HT-29 (cell line): ENCODE measurements at regions not wholly inside any gene's neighbourhood (a gene's known extent, or its start where the extent isn't known, plus 50 kb on each side); places are given as distances from the start of the nearest gene placed in this dataset.

Source experiments
- DNase-seq: peaks from one replicate; pipeline ENCODE4 v3.0.0-alpha.2; 2015; ENCODE audit warnings: low spot score

DNA sequence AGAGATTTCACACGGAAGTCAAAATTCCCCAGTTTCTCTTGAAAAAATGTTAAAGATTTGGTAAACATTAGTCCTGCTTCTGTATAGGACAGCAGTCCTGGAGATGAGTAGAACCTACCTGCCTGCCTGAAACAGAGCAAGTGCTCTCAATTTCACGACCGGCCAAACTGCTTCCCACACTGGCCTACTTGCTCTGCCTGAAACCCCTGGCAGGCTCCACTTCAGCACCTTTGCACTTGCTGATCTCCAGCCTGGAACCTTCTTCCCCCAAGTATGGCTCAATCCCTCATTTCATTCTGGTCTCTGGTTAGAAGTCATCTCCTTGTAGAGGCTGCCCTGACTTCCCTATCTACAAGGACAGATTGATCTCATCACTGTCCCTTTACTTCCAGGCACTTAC, 271.4 kb downstream of the DLEU7 start:
- DNase-seq = no peak

DNA sequence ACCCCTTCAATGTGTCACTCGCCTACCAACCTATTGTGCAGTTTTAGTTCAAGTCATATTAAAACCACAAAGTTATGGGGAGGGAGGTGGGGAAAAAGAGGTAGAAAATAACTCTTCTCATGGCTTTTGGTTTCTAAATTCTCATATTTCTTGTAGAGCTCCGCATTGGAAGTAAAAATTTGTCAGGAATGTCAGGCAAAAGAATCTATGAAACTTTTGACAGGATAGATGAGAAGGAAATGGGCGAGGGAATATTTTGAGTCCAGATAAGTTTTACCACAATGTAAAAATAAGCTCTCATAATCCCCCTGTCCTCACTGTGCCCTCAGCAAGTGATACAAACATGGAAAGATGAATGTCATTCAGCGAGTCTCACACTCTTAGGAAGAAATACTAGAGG, 270.4 kb downstream of the DLEU7 start:
- no peak for DNase-seq

DNA sequence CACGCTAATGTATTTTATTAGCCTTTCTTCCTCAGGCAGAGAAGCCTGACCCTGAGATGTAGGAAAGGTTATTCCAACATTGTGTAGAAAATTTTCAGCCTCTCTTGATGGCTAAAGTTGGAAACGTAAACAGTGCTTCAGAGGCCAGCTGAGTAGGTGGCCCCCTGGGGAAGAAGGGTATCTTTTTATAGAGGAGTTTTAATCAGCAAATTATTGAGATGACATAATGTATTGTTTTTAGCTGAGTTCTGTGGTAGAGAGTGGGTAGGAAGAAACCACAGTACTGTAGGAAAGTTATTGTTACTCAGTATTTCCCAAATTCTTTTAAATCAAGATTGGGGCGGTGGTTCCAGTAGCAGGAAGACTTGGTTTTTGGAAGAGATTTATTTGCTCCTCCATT, 268.8 kb downstream of the DLEU7 start:
- DNase-seq = no peak

DNA sequence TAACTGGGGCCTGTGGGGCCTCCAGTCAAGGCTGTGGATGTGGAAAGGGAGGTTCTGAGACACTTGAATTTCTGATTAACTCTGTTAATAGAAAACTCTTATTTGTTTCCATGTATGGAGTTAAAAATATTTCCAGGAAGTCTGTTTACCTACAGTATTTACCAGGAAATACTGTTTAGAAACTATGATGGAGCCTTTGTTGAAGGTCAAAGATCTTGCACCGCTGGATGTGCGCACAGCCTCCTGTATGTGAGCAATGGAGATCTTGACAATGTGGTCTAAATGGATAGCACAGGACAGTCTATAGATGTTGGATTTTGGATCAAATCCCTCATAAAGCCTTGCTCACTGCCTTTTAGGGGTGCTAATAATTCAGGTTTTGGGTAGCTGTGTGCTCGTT, 268.4 kb downstream of the DLEU7 start:
- peak; percentile 30 for DNase-seq

DNA sequence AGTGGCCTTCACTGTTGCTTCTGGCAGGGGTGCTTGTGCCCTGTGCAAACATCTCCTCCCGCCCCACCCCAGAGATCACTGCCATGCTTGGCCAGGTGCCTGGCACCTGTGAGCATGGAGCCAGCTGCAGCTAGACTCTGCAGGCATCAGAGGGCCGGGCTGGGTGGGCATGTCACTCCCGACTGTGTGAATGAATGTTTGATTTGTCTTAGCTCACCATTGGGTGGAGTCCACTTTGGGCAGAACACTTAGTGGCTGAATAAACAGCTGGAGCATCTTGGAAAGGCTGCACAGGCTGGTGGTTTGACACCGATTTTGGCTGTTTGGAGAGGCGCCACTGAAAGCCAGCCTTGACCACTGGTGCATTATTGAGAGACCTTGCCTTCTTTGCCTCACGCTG, 267.3 kb downstream of the DLEU7 start:
- DNase-seq = peak; percentile 93

DNA sequence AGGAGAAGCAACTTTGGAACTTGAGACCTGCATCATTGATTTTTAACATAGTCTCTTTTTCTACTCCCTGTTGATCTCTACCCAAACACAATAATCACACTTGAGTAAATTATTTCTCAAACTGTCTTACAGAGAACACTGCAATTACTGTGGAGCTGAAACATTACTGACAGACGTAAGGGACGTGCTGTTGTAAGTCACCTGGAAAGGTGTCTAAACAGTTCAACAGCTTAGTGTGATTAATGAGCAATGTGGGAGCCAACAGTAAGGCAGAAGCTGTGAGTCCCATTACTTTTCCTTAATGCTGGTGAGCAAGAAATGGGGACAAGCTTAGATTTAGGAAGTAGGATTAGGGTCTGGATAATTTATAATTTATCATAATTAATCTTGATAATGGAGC, 265.7 kb downstream of the DLEU7 start:
- DNase-seq = no peak

DNA sequence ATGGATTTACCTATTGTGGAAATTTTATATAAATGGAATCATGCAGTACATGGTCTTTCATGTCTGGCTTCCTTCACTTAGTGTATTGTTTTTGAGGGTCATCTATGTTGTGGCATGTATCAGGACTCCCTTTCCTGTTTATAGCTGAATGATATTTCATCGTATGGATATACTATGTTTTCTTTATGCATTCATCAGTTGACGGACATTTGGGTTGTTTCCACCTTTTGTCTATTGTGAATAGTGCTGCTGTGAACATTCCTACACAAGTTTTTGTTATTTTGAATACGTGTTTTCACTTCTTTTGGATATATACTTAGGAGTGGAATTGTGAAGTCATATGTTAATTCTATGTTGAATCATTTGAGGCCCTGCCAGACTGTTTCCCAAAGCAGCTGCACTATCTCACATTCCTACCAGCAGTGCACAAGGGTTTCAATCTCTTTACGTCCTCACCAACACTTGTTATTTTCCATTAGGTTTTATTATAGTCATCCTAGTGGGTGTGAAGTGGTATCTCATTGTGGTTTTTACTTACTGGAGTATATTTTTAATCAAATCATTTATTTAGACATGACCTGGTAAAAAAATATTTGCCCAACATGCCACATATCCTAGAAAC, 262.7 kb downstream of the DLEU7 start:
- DNase-seq = no peak

DNA sequence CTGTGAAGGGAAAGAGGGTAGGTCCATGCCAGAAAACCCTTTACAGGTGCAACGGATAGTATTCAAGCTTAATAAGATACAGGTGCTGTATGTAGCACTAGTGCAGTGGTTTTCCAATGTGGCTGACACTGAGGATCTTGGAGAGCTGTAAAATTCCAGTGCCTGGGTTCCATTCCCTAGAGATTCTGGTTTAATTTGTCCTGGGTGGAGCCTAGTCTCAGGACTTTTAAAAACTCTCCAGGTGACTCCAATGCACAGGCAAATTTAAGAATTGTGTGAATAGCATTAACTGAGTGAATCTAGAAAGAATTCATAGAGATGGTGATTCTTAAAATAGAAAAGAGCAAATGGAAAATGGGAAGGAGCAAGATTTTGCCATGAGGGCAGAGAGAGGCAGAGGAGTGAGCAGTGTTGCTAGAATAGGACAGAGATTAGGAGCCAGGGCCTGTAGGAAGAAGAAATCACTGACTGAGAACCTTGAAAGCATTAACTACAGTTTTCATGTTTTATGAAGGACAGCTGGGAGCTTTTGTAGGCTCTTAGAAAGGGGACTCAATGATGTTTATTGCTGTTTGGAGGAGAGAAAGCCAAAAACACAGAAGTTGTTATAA, 261.8 kb downstream of the DLEU7 start:
- no peak for DNase-seq

DNA sequence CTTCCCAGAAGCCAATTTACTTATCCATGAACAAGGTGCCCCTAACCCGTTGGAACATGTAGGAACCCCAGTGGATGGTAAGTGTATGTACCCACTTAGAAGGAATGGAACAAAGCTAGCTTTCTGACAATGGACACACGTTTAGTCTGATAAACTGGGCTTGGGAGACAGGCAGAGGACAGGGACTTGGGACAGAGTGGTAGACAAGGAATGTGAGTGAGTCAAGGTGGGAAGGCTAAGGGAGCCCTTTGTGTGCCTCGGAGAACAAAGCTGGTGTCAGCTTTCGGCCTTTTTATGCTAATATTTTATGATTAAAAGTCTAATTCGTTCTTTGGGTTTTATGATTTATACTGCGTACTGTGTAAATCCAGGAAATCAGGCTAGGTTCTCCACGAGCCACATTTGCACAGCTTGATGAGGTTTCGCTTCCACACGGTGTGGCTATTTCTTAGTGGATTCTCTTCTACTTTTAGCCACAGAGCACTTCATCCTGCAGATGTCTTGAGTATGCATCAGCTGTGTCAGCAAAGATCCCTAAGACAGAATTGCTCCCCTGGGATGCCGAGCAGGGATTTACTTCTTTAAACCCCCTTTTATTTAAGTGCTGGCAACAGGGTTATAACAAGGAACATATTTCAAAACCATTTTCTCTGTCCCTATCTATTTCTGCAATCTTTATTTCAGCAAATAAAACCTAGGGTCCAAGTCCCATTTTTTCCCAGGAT, 258.5 kb downstream of the DLEU7 start:
- no peak for DNase-seq

DNA sequence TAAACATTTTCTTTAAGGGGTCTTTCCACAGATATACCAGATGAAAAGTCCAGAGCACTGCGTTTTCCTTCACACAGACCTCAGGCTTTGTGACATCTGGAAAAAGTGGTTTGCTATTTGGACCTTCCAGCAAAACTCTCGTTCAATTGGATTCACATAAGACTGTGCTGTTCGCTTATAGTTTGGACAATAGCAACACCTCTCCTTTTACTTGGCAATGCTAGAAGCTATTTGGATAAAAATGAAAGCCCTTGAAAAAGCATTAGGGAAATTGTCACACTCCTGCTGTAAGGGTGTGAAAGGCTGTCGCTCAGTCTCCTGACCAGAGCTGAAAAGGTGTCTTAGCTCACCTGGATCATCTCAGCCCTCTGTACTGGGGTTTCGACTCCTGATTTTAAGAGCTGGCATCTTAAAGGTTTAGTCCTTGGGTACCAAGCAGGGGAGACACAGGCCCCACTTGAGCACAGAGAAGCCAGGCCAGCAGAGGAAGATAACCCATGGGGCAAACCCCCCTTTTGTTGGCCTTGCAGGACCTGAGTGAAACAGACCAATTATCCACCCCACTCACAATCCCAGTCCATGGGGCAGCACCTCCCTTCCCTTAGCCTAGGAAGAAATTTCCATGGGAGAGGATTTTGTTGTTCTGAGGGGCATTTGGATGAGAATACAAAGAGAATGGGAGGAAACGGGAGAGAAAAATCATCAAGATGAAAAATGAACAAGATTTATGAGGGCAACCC, 257.6 kb downstream of the DLEU7 start:
- DNase-seq = no peak

DNA sequence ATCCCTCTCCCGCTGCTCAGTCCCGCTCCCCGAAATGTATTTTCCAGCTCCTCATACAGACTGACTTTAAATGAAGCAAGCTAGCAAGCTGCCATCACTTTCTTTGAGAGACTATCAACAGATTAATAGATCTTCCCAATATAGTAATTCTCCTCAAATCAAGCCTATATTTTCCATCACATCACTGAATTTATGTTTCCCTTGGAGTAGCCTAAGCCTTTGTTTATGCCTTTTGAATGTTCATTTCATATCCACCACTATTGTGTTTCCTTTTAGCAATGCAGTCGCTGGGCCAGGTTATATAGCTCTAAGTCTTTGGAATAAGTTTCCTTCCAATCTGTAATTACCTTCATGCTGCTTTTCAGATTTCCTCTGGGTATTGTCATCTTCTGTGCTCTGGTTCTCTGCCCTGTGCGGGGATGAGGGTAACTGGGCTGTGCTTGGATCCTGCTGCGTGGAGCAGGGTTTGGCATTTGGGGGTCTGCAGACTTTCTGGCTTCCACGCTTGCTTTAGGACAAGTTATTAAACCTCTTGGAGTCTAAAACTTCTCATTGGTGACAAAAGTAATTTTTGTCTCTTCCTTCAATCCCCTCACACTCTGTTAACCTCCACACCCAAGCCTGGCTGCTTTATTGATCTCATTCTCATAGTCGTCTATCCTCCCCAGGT, 256.9 kb downstream of the DLEU7 start:
- no peak for DNase-seq

DNA sequence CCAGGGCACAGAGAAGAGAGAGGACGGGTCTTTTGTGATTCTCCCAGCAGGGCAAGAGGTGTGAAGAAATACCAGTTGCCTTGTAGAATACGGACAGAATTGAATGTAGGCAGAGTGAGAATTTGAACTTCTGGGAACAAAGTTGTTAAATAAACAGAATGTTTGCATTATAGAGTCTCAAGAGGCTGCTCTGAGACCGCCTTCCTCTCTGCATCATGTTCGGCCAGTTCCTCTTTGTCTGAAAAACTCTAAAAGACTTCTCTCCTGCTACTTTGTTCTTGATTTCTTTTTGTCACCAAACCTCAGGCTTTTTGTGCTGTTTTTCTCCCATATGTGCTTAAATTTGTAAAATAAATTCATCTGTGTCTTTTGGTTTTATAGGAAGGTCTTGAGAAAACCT, 256.4 kb downstream of the DLEU7 start:
- DNase-seq = no peak

DNA sequence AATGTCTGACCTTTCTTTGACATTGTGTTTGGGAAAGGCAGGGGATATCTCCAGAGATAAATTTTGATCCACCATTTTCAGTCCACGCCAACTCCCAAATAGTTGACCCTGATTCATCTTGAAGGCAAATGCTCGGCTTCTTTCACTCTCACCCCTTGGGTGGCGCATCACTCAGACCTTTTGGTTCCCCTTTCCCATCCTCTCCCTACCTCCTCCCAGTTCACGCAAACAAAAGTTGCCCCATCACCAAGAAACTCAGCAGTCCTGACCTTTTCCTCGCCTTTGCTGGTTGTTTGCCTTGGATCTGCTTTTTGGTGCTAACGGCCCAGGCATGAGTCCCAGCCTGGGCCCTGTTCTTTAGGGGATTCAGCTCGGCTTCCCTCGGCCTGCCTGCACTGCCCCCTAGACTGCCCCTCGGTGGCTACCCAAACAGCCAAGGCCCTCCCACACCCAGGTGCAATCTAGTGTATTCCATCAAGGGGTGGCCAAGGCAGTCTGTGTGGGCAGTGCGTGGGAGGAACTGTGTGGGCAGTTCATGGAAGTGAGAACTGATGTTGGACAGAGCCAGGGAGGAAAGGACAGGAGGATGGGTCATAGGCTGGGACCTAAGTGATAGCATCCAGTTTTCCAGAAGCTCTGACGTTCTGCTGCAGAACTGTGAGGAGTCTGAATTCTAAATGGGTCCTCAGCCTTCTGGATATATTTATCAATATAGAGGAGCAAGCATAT, 255.7 kb downstream of the DLEU7 start:
- DNase-seq = no peak

DNA sequence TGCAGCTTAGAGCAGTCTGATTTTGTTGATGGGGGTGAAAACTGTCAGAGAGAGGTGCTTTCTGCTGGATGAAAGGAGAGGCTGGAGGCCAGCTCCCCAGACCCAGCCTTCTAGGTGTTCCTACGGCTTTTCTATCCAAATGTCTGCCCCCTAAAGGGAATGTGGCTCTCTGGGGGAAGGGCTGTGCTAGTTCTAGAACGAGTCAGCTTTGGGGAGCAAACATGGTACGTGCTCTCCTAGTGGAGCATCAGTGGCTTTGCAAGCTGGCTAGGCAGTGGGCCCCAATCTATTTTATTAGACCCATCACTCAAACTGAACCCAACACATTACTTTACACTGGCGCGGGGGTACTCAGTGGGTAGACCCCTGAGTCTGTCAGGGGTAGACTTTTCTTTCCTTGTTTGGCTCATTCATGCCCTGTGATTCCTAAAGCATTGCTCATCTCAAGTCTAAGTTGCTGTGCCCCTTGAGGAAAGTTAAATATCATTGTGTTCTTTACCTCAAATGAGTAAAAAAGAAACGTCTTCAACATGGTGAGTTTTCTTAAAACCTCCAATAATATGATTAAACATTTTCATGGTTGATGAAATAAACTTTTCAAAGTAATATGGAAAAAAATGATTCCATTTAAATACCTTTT, 254.9 kb downstream of the DLEU7 start:
- no peak for DNase-seq

DNA sequence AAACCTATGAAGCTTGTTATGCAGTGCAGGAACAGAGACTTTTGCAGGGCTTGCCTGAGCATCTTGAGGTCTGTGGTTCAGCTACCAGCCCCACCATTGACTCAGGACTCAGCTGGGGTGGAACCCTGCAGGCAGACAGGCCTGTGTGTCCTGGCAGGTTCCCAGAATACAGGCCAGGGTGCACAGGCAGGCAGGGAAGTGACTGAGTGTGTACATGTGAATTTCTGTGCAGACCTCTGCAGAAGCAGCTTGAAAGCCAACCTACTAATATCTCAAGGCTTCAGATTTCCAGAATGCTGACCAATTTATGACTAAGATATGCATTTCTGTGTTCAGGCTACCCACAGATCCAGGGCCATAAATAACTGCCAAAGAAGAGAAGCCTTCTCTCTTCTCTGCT, 254.4 kb downstream of the DLEU7 start:
- DNase-seq = no peak

DNA sequence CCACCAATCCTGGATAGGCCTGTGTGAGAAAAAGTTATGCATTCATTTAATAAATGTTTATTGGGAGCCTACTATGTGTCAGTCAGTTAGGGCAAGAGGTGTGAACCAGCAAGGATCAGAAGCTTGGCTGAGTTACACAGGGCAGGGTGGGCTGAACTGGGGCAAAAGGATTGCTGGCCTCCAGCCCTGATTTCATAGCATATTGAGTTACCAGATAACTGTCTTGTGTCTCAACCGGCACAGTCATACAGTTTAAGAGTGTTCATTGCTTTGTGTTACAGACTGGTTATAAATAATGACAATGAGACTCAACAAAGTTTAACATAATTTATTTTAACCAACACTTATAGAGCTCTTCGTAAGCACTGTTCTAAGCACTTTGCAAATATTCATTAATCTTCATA, 253.8 kb downstream of the DLEU7 start:
- DNase-seq = no peak

DNA sequence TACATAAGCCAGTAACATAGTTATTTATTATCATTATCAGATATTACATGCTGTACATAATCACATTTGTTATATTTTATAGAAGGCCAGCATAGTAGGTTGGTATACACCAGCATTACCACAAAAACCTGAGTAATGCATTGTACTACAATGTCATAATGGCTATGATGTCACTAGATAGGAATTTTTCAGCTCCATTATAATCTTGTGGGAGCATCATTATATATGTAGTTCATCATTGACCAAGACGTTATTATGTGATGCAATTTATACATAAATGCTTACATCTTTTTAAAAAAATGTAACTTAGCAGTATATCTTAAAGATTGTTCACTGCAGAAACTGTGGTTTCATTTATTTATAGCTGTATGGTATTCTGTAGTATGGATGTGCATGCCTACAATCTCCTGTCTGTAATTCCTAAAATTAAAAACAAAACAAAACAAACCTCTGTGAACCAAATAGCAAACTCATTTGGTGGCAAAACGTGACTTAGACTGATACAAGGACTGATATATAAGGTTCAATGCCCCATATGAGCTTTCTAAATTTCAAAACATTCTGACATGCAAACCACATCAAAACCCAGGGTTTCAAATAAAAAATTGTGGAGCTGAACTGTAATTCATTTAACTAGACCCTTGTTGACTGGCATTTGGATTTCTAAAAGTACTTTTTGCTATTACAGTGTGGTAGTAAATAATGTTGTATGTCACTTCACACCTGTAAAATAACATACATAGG, 250.9 kb downstream of the DLEU7 start:
- DNase-seq = no peak

DNA sequence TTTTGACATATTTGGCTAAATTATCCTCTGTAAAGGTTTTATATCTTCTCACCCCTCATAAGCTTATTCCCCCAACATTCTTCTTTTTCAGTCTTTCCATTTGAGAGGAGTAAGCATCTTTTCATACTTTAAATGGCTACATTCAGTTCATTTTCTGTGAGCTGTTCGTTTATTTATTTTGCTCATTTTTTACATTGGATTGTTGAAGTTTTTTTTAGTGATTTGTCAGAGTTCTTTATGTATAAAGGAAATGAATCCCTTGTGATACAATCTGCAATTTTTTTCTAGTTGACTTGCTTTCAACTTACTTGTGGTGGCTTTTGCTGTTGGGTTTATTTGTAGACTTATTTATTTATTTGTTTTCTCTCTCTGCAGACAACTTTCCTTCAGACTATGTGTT, 250.3 kb downstream of the DLEU7 start:
- no peak for DNase-seq

DNA sequence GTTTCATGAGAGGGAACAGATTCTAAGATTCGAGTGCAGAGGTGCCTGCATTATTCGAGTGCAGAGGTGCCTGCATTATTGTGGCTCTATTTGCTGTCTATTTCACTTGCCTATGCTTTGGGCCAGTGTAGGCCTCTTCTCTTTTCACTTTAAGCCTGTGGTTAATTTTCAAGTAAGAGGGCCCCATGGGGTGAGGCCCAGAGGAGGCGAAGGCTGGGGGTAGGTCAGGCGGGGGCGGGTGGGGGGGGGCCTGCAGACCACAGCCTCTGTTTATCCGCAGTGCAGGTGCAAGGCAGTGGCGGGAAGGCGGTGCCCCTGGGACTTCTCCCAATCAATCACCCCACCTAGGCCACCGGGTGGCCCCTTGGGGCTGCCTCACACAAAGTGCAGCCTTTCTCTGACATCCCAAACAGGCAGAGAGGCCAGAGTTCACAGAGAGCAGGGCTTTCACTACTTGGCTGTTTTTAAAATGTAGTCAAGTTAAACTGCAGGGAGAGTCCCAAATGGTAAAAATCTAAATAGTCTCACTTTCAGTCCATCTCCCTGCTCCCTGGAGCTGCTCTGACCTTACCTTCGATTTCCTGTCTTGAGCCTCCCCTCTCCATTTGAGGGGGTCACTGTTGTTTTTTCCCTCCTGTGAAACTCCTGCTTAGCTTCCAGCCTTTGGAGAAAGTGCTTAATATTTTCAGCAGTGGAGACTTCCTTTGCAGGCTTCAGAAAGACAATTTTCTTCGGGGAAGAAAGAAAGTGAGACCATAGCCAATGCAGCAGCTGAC, 249.0 kb downstream of the DLEU7 start:
- no peak for DNase-seq
